ENCODE measurements at regions not wholly inside any gene's neighbourhood (a gene's known extent, or its start where the extent isn't known, plus 50 kb on each side); places are given as distances from the start of the nearest gene placed in this dataset.

DNA sequence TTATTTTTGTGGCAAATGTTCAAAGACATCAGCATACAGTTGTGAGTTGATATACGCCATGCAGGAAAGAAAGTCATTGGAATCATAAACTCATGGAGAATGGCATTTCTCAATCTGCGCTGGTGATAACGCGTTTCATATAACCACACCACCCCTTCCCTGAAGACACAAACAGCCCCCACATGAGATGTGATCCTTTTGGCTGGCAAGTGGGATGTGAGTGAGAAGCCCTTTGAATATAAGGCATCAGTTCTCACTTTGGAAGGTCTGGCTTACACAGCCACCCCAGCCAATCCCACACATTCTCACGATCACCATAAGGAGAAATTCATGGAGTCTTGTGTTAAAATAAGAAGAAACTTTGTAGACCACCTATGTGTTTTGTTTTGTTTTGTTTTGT, 725.0 kb downstream of the PRELID2 start:
- TF ChIP-seq MAFK (IDR thresholded peaks at IDR 0.05; ENCODE audit: partially characterized antibody) (no peak), POLR2A (IDR thresholded peaks at IDR 0.05; ENCODE audit: low read length) (no peak)
- TF ChIP-seq, protein P1, sequence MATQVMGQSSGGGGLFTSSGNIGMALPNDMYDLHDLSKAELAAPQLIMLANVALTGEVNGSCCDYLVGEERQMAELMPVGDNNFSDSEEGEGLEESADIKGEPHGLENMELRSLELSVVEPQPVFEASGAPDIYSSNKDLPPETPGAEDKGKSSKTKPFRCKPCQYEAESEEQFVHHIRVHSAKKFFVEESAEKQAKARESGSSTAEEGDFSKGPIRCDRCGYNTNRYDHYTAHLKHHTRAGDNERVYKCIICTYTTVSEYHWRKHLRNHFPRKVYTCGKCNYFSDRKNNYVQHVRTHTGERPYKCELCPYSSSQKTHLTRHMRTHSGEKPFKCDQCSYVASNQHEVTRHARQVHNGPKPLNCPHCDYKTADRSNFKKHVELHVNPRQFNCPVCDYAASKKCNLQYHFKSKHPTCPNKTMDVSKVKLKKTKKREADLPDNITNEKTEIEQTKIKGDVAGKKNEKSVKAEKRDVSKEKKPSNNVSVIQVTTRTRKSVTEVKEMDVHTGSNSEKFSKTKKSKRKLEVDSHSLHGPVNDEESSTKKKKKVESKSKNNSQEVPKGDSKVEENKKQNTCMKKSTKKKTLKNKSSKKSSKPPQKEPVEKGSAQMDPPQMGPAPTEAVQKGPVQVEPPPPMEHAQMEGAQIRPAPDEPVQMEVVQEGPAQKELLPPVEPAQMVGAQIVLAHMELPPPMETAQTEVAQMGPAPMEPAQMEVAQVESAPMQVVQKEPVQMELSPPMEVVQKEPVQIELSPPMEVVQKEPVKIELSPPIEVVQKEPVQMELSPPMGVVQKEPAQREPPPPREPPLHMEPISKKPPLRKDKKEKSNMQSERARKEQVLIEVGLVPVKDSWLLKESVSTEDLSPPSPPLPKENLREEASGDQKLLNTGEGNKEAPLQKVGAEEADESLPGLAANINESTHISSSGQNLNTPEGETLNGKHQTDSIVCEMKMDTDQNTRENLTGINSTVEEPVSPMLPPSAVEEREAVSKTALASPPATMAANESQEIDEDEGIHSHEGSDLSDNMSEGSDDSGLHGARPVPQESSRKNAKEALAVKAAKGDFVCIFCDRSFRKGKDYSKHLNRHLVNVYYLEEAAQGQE (IDR thresholded peaks at IDR 0.05): no peak

Measured in A549 (cell line).